Bronchial epithelial cell (primary cell): ENCODE measurements at regions not wholly inside any gene's neighbourhood (a gene's known extent, or its start where the extent isn't known, plus 50 kb on each side); places are given as distances from the start of the nearest gene placed in this dataset.
A peak's percentile ranks its signal among the peaks of the same experiment; 100 is the strongest.
"Not testable (repeated sequence)": the region's sequence is repeated elsewhere in the genome, so short reads cannot be mapped to it uniquely, and the experiment has no call there.

Experiments used
- DNase-seq: peaks from one replicate; pipeline ENCODE4 v3.0.0-alpha.2; 2010; ENCODE audit warnings: low read depth
- FAIRE-seq: peaks from 2 replicates; lab custom pipeline; 2011; peaks lifted over from hg19 to GRCh38; lab: Jason Lieb, UNC
- H3K27me3 ChIP-seq: 2 replicates; pipeline ENCODE4 v1.5.1; 2011; ENCODE audit warnings: low read length; ENCODE audit not compliant: control insufficient read depth, insufficient read depth
- H3K36me3 ChIP-seq: 2 replicates; pipeline ENCODE4 v1.5.1; 2011; ENCODE audit warnings: low read length; ENCODE audit not compliant: control insufficient read depth, insufficient read depth
- H3K4me3 ChIP-seq: 2 replicates; pipeline ENCODE4 v1.5.1; 2011; ENCODE audit warnings: mild to moderate bottlenecking, low read depth, low read length, control low read depth
- CTCF ChIP-seq: IDR thresholded peaks from 2 replicates; pipeline ENCODE4 v1.5.1; 2011; ENCODE audit warnings: mild to moderate bottlenecking, moderate library complexity, low read length, control low read depth, inconsistent platforms; ENCODE audit not compliant: insufficient read depth, severe bottlenecking

GRCh38 chr4:156294577-156294976 lies 340.9 kb upstream of the CTSO start:
- no peak for FAIRE-seq
- no peak for TF ChIP-seq CTCF
- H3K4me3 ChIP-seq = no peak overlapping the region
- no peaks in the 10 kb centered on the region for H3K27me3 ChIP-seq
- DNase-seq = peak; percentile 81
- H3K36me3 ChIP-seq = no peaks in the 10 kb centered on the region

GRCh38 chr4:156293657-156294297 lies 340.1 kb upstream of the CTSO start:
- Histone ChIP-seq H3K4me3 (no peak overlapping the region), H3K27me3 (no peaks in the 10 kb centered on the region), H3K36me3 (no peaks in the 10 kb centered on the region)
- FAIRE-seq (no peak), DNase-seq (peak; percentile 92)
- TF ChIP-seq CTCF = no peak

DNA sequence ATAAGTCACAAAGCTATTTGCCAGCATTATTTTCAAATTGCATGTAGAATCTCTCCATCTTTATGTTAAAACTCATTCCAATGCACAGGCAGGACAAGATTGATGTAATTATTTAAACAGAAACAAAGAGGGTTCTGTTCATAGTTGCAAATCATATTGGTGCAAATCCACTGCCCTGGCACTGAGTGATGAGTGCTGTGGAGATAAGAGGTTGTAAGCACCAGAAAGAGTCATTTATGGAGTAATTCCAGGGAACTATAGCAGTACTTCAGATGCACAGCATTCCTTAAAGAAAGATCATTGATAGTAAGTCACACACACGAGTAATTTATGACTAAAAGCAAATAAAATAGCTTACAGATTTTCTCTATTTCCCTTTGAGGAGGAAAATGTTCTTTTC lies 337.7 kb upstream of the CTSO start:
- H3K4me3 ChIP-seq = no peak overlapping the region
- no peak for TF ChIP-seq CTCF
- H3K27me3 ChIP-seq = no peaks in the 10 kb centered on the region
- no peaks in the 10 kb centered on the region for H3K36me3 ChIP-seq
- FAIRE-seq = no peak
- peak; percentile 73 for DNase-seq

- H3K27me3 ChIP-seq = no peaks in the 10 kb centered on the region
- FAIRE-seq (no peak), DNase-seq (no peak)
- no peak for TF ChIP-seq CTCF
- H3K4me3 ChIP-seq = no peak overlapping the region
- H3K36me3 ChIP-seq = no peaks in the 10 kb centered on the region
These were observed 337.1 kb upstream of the CTSO start for GRCh38 chr4:156290811-156291210.

GRCh38 chr4:156290026-156290425 lies 336.4 kb upstream of the CTSO start:
- FAIRE-seq, H3K4me3 ChIP-seq, DNase-seq, H3K36me3 ChIP-seq, H3K27me3 ChIP-seq: not testable (repeated sequence)

DNA sequence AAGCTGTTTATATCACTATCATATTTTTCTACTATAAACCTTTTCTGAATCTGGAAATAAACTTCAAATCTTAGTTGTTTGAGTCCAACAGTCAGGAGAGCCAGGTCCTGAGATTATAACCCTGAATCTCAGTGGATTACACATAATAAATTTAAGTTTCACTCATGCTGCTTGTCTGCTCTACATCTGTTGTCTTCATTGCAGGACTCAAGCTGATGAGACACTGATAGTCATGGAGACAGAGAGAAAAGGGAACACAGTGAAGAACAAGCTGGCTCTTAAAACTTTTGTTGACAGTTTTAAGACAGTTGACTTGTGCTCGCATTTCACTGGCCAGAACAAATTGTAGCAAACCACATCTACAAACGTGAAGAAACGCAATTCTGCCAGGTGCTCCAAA lies 327.0 kb upstream of the CTSO start:
- no peak for FAIRE-seq
- Histone ChIP-seq H3K36me3 (no peaks in the 10 kb centered on the region), H3K27me3 (no peaks in the 10 kb centered on the region), H3K4me3 (no peak overlapping the region)
- DNase-seq = no peak
- TF ChIP-seq CTCF = no peak
